GM23338 (cell line): ENCODE measurements at regions not wholly inside any gene's neighbourhood (a gene's known extent, or its start where the extent isn't known, plus 50 kb on each side); places are given as distances from the start of the nearest gene placed in this dataset.

ENCODE experiments used
- ATAC-seq: fragments of 200-7000 bp; cut with Tn5 transposase; 3 replicates; pipeline ENCODE4 v1.9.1; 2020
- DNase-seq: peaks from one replicate; pipeline ENCODE4 v3.0.0-alpha.2; 2015; ENCODE audit warnings: low spot score
- H2AFZ ChIP-seq: fragments of 200-600 bp; sonication (generic); 2 replicates; pipeline ENCODE4 v1.8.0; 2016; ENCODE audit warnings: antibody characterized with exemption, mild to moderate bottlenecking, moderate library complexity
- H3F3A ChIP-seq: fragments of 200-600 bp; sonication (generic); replicated peaks from 2 replicates; pipeline ENCODE4 v1.8.0; 2017; ENCODE audit warnings: antibody characterized with exemption, mixed run types, low read depth
- H3K27ac ChIP-seq: fragments of 200-600 bp; sonication (generic); 2 replicates; pipeline ENCODE4 v1.6.1; 2016; ENCODE audit warnings: low read depth
- H3K27me3 ChIP-seq: fragments of 200-600 bp; sonication (generic); 2 replicates; pipeline ENCODE4 v1.8.0; 2016; ENCODE audit warnings: mild to moderate bottlenecking, mixed run types, moderate library complexity; ENCODE audit not compliant: insufficient read depth
- H3K36me3 ChIP-seq: fragments of 200-600 bp; sonication (generic); 2 replicates; pipeline ENCODE4 v1.8.0; 2016; ENCODE audit warnings: mild to moderate bottlenecking; ENCODE audit not compliant: insufficient read depth
- H3K4me1 ChIP-seq: fragments of 200-600 bp; sonication (generic); 2 replicates; pipeline ENCODE4 v1.8.0; 2016; ENCODE audit warnings: mild to moderate bottlenecking, moderate library complexity; ENCODE audit not compliant: insufficient read depth
- H3K4me2 ChIP-seq: fragments of 200-600 bp; sonication (generic); 2 replicates; pipeline ENCODE4 v1.7.1; 2017; ENCODE audit warnings: mixed run types
- H3K4me3 ChIP-seq: fragments of 200-600 bp; sonication (generic); 2 replicates; pipeline ENCODE4 v1.6.1; 2016; ENCODE audit warnings: mixed run types
- H3K79me2 ChIP-seq: fragments of 200-600 bp; sonication (generic); replicated peaks from 2 replicates; pipeline ENCODE4 v1.8.0; 2017; ENCODE audit warnings: mild to moderate bottlenecking; ENCODE audit not compliant: insufficient read depth
- H3K9me2 ChIP-seq: fragments of 200-600 bp; sonication (generic); 2 replicates; pipeline ENCODE4 v1.8.0; 2017; ENCODE audit not compliant: insufficient read depth
- H4K20me1 ChIP-seq: fragments of 200-600 bp; sonication (generic); replicated peaks from 2 replicates; pipeline ENCODE4 v1.8.0; 2017; ENCODE audit warnings: mild to moderate bottlenecking; ENCODE audit not compliant: insufficient read depth
- H3K27ac Mint-ChIP-seq: 2 replicates; pipeline ENCODE4 v1.8.0; 2020; ENCODE audit warnings: inconsistent platforms, mild to moderate bottlenecking, moderate library complexity, mixed read lengths
- H3K27me3 Mint-ChIP-seq: 3 replicates; pipeline ENCODE4 v1.8.0; 2022; ENCODE audit warnings: low read depth, mild to moderate bottlenecking, moderate library complexity, mixed read lengths, inconsistent platforms; ENCODE audit not compliant: insufficient read depth, poor library complexity
- H3K36me3 Mint-ChIP-seq: 3 replicates; pipeline ENCODE4 v1.8.0; 2021; ENCODE audit warnings: low read depth, mild to moderate bottlenecking, inconsistent platforms, moderate library complexity, mixed read lengths
- H3K4me1 Mint-ChIP-seq: 3 replicates; pipeline ENCODE4 v1.8.0; 2020; ENCODE audit warnings: mild to moderate bottlenecking, inconsistent platforms, mixed read lengths
- H3K4me3 Mint-ChIP-seq: 3 replicates; pipeline ENCODE4 v1.8.0; 2021; ENCODE audit warnings: moderate library complexity, mild to moderate bottlenecking, inconsistent platforms, mixed read lengths
- H3K9me3 Mint-ChIP-seq: 3 replicates; pipeline ENCODE4 v1.8.0; 2020; ENCODE audit warnings: moderate library complexity, mild to moderate bottlenecking, inconsistent platforms, mixed read lengths
- CREB1 ChIP-seq: fragments of 250-450 bp; sonication (Bioruptor Pico); IDR thresholded peaks from 2 replicates; pipeline ENCODE4 v1.5.0; 2020; ENCODE audit warnings: low read depth, mild to moderate bottlenecking, moderate library complexity
- CTCF ChIP-seq, 2 experiments: fragments of 200-600 bp in 1 of 2; sonication (generic) in 1 of 2; conservative IDR thresholded peaks; 2 replicates each; pipeline versions ENCODE4 v1.5.1 to v1.6.1; 2016 to 2017; ENCODE audit warnings: antibody characterized with exemption in 2 of 2, low read depth in 2 of 2, mild to moderate bottlenecking in 2 of 2, moderate library complexity in 1 of 2
- ETS1 ChIP-seq: IDR thresholded peaks from 2 replicates; pipeline ENCODE4 v1.6.1; 2016; ENCODE audit warnings: antibody characterized with exemption
- EZH2 ChIP-seq: fragments of 200-600 bp; sonication (generic); IDR thresholded peaks from one replicate; pipeline ENCODE4 v1.8.0; 2017; ENCODE audit warnings: antibody characterized with exemption, mild to moderate bottlenecking, low read depth; ENCODE audit not compliant: unreplicated experiment
- EZH2phosphoT487 ChIP-seq: fragments of 200-600 bp; sonication (generic); IDR thresholded peaks from one replicate; pipeline ENCODE4 v1.8.1; 2018; ENCODE audit warnings: antibody characterized with exemption; ENCODE audit not compliant: unreplicated experiment
- JUNB ChIP-seq: IDR thresholded peaks from one replicate; pipeline ENCODE4 v1.6.1; 2016; ENCODE audit warnings: antibody characterized with exemption; ENCODE audit not compliant: unreplicated experiment
- NANOG ChIP-seq: IDR thresholded peaks from 2 replicates; pipeline ENCODE4 v1.6.1; 2016; ENCODE audit warnings: antibody characterized with exemption, borderline replicate concordance
- STAT1 ChIP-seq: IDR thresholded peaks from one replicate; pipeline ENCODE4 v1.6.1; 2016; ENCODE audit warnings: antibody characterized with exemption; ENCODE audit not compliant: unreplicated experiment
- ZNF331 ChIP-seq: fragments of 250-450 bp; sonication (Bioruptor Pico); IDR thresholded peaks from 2 replicates; pipeline ENCODE4 v1.5.0; 2020; ENCODE audit warnings: low read depth, mild to moderate bottlenecking, moderate library complexity
- ZNF462 ChIP-seq: fragments of 250-450 bp; sonication (Bioruptor Pico); IDR thresholded peaks from 2 replicates; pipeline ENCODE4 v1.5.0; 2020; ENCODE audit warnings: mild to moderate bottlenecking, moderate library complexity
- TF ChIP-seq, protein P1 (sequence below): IDR thresholded peaks from one replicate; pipeline ENCODE4 v1.6.1; 2018; ENCODE audit warnings: antibody characterized with exemption; ENCODE audit not compliant: unreplicated experiment

- no peaks in the 10 kb centered on the region for H3K9me2 ChIP-seq
- no peak for ATAC-seq
- Mint-ChIP-seq H3K36me3 (0 out of 3 replicates have a peak, but pooled peaks cover 4% of the 10 kb centered on the region), H3K27ac (no peak overlapping the region), H3K4me1 (no peaks in the 10 kb centered on the region), H3K9me3 (no peaks in the 10 kb centered on the region; the same call in 2 of the 3 replicates), H3K4me3 (no peak overlapping the region), H3K27me3 (peaks cover 2% of the 10 kb centered on the region)
- H3K27ac ChIP-seq: no peak overlapping the region
- no peaks in the 10 kb centered on the region for H3K27me3 ChIP-seq
- H4K20me1 ChIP-seq: no peaks in the 10 kb centered on the region
- no peak overlapping the region for H3K4me3 ChIP-seq
- no peak for DNase-seq
- TF ChIP-seq JUNB (no peak), STAT1 (no peak), CTCF (conservative IDR thresholded peaks at IDR 0.05; ENCODE audit: low read depth in 2 of 2) (no peak), CREB1 (no peak), NANOG (no peak), ZNF331 (CRISPR knock-in tag) (no peak), EZH2 (no peak), ETS1 (no peak), EZH2phosphoT487 (no peak), ZNF462 (CRISPR knock-in tag) (no peak)
- TF ChIP-seq, protein P1, sequence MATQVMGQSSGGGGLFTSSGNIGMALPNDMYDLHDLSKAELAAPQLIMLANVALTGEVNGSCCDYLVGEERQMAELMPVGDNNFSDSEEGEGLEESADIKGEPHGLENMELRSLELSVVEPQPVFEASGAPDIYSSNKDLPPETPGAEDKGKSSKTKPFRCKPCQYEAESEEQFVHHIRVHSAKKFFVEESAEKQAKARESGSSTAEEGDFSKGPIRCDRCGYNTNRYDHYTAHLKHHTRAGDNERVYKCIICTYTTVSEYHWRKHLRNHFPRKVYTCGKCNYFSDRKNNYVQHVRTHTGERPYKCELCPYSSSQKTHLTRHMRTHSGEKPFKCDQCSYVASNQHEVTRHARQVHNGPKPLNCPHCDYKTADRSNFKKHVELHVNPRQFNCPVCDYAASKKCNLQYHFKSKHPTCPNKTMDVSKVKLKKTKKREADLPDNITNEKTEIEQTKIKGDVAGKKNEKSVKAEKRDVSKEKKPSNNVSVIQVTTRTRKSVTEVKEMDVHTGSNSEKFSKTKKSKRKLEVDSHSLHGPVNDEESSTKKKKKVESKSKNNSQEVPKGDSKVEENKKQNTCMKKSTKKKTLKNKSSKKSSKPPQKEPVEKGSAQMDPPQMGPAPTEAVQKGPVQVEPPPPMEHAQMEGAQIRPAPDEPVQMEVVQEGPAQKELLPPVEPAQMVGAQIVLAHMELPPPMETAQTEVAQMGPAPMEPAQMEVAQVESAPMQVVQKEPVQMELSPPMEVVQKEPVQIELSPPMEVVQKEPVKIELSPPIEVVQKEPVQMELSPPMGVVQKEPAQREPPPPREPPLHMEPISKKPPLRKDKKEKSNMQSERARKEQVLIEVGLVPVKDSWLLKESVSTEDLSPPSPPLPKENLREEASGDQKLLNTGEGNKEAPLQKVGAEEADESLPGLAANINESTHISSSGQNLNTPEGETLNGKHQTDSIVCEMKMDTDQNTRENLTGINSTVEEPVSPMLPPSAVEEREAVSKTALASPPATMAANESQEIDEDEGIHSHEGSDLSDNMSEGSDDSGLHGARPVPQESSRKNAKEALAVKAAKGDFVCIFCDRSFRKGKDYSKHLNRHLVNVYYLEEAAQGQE: no peak
- no peaks in the 10 kb centered on the region for H3K79me2 ChIP-seq
- H3K36me3 ChIP-seq: no peaks in the 10 kb centered on the region
- no peak overlapping the region for H3K4me2 ChIP-seq
- H3F3A ChIP-seq: no peaks in the 10 kb centered on the region
- H3K4me1 ChIP-seq: no peaks in the 10 kb centered on the region
- H2AFZ ChIP-seq: no peak overlapping the region
Measured at GRCh38 chr10:78785066-78785465, 283.7 kb upstream of the ZMIZ1 start.
